ENCODE measurements at regions not wholly inside any gene's neighbourhood (a gene's known extent, or its start where the extent isn't known, plus 50 kb on each side); places are given as distances from the start of the nearest gene placed in this dataset.
"Not testable (repeated sequence)": the region's sequence is repeated elsewhere in the genome, so short reads cannot be mapped to it uniquely, and the experiment has no call there.

DNA sequence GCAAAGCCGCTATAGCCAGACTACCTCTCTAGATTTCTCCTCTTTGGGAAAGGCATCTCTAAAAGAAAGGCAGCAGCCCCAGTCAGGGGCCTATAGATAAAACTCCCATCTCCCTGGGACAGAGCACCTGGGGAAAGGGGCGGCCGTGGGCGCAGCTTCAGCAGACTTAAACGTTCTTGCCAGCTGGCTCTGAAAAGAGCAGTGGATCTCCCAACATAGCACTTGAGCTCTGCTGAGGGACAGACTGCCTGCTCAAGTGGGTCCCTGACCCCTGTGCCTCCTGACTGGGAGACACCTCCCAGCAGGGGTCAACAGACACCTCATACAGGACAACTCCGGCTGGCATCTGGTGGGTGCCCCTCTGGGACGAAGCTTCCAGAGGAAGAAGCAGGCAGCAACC is 276.5 kb downstream of the CD109 start:
- DNase-seq, result not testable (repeated sequence)

DNA sequence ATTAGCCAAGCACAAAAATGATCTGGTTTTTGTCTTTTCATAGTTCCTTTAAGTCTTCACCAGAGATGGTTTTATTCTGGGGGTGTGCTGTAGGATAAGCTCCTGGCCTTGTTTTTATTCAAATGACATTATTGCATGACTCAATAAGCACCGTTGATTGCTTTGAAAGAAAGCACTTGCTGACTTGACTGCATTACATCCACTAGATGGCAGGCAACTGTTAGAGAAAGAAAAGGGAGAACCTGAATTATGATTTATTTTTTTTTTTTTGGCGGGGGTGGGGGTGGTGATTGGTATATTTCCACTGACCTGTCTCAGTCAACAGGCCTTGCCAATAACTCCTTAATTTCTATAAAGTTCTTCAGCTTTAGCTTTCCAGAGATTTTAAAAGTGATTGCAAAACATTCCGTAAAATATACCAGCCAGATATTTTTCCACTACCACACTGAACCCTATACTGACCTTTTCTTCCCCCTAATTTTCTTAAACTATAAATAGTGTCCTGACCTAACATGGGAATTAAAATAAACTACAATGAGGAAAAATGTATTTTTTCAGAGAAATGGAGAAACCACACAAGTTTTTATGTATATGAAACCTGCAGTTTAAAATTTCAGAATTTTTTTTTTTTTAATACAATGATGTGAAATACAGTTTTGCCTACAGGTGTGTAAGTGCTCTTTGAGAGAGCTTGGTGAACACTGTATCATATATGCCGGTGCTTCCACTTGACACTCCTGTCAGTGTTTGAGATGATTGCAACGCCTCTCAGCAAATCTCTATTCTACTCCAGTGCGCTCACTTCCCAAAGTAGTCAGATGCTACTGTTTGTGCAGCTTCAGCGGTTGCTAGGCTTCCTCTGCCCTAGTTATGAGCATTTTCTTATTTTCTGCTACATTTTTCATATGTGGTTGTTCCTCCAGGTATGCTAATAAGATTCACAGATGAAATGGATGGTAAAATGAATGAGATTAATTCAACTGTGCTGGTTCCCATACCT is 274.3 kb downstream of the CD109 start:
- peak; percentile 1 for DNase-seq

DNA sequence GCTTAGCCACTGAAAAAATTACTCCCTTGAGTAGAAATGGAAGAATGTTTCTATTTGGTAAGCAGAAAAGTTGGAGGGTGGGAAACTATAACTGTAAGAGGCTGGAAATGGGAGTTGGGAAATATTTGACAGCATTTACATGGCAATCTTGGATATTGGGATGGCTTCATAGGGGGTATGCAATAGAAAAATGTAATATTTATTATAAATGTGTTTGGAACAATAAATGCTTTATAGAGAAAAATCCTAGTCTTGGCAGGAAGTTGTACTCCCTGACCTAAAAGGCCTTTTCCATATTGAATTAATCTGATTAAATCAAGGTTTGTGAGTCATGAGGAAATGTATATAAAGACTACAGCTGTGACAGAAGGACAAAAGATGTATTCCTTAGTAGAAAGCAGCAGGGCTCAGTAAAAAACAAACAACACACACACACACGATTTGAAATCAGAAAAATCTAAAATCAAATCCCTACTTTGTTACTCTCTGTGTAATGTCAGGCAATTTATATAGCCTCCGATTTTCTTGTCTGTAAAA is 272.3 kb downstream of the CD109 start:
- DNase-seq, result no peak

DNA sequence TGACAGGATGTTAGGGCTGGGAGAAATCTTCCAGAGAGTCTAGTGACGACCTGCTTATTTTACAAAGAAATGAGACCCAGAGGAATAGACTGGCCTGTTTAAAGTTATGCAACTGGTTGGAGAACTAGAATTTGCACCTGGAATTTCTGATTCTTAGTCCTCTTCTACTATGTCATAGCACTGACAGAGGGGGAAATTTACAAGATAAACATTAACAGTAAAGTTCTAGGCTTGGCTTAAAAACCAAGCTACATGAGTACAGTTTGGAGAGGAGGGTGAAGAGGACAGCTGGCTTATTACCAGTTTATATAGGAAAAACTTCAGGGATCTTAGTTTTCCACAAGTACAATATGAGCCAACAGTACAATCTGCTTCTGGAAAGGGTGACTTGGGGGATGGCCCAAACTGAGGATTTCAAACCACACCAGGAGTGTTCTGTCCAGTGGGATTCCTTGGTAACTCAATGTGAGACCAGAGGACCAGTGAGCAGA is 269.6 kb downstream of the CD109 start:
- DNase-seq, result no peak

DNA sequence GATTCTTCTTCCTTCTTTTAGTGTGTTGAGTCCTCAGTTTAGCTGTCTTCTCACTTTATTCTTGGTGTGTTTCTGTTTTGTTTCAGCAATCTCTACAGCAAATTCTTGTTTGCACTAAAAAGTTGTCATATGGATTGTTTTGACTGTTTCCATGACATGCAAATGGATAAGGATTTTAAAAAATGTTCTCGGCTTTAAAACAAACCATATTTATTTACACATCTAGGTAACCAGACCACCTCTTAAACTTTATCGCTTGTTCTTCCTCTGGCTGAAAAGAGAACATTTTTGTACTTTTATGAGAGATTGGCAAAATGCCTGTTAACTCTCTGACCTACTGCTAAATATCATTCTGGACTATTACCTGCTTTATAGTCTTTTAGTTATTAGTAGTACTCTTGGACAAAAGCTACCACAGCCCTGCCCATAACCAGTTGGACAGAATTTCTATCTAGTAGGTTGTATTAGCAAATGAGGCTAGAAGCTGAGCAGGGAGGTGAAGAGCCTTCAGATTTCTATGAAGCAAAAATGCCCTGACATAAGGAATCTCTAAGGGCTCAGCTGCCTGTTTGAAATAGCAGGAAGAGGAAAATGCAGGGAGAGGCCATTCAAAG is 268.3 kb downstream of the CD109 start:
- no peak for DNase-seq

DNA sequence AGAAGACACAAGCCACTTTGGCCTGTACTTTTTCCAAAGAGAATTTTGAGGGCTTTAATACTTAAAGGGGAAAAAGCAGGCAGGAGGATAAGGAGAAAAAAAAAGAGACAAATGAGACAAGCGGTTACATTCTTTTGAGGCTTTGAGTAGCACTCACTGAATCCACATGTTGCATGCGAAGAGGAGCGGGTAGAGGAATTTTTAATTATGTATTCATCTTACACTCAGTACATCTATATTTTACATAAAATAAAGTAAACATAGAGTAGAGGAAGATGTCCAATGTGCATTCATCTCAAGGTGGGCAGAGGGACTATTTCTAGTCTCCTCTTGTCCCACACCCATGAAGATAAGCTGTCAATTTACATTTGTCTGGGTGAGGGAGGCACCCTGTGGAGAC is 266.9 kb downstream of the CD109 start:
- DNase-seq, result no peak

DNA sequence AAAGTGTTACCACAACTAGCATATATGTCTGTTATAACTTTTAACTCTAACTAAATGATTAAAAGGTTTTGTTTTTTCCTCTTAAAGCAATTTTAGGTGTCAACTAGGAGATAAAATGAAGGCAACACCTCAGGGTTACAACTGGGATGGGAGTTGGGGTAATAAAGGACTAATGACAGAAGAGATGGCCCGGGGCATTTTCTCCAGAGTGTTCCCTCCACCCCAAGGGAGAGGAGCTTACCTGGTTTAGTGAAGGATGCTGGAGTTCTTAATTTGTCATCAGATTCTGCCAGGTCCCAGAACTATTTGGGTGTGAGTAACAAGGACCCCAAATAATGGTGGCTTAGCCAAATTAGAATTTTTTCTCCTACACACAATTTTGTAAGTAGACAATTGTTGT is 260.3 kb downstream of the CD109 start:
- DNase-seq, result no peak

DNA sequence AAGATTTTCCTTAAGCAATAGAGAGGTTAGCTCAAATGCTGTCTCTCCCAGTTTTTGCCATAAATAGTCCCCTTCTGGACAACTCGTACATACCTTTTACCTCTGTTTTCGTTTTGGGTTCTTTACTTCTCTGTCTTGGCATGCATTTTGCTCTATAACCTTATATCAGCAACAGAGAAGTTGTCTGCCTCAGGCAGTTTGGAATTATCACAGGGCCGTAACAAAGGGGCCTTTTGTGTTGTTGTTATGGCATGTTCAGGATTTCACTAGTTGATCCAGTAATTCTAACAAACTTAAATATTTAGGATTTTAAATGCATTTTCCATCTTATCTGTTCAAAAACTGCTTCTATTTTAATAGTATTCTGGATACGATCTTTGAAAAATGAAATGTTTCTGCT is 259.8 kb downstream of the CD109 start:
- no peak for DNase-seq

DNA sequence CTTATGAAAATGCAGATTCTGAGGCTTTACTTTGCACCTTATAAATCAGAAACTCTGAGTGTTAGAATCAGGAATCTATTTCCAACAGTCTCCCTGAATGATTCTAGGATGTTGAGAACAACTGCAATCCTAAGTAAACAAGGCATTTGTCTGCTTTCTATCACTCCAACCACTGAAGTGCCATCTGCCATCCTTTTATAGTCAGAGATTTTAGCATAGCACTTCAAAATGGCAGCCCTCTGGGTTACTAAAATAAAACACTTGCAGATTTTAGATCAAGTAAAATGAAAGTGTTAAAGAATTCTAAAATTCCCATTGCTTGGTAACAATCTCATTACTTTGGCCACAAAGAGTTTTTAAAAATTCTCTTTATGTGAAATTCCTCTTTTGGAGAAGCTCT is 258.9 kb downstream of the CD109 start:
- no peak for DNase-seq

DNA sequence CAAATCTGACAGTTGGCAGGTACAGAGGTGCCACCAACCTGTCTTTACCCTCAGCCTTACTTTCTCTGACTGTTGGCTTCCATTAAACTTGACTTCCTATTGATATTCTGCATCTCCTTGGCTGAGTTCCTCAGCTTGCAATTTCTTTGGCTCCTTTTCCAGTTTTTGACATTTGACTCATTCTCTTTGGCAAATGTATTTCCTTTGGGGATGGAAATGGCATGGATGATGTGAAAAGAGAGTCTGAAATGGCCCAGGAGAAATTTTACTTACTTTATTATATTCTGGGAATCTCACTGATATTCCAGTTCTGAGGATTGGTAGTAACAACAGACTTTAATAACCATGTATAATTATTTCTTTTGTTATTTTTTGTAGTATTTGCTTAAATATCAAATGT is 255.2 kb downstream of the CD109 start:
- DNase-seq, result no peak

DNA sequence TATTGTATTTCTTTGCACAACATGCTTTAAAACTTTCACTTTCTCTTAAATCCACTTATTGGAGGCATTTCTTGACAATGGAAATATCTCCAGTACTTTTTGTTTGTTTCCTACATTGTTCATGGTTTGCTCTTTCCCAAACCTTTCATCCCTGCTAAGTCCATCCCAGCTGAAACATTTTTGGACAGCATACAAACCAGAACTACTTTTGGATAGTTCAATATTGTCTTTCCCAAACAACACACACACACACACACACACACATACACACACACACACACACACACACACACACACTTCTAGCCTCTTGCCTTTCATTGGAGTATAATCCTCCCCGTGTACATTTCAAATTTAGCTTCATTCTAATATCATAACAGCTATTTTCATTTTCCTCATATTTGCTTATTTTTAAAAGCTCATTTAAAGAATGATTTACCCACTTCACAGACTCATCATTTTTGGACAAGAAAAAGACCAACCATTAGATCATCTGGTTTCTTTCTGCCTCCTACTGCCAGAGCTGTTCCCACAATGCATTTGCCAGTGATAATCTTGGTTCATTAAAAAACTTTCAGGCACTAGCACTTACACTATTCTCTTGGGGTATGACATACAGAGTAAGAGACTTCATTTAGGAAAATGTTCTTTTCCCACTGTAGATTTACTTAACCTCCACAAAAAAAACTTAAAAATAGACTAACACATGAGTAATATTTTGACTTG is 248.1 kb downstream of the CD109 start:
- DNase-seq, result no peak

DNA sequence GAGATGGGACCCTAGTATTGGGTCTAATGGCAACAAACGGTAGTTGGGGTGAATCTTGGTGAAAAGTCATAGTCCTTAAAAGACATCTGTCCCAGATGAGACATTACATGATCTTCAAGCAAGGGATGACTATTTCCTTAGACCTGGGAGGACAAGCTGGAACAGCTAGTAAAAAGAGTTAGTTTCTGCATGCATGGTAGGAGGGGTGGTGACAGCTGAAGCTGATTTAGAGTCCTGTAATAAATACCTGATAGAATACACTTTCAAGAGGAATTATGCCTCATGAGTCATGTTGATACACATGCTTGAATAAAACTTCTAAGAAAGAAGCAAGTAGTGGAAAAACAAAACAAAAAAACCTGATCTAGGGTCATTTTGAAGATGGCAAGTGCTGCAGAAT is 247.4 kb downstream of the CD109 start:
- no peak for DNase-seq

DNA sequence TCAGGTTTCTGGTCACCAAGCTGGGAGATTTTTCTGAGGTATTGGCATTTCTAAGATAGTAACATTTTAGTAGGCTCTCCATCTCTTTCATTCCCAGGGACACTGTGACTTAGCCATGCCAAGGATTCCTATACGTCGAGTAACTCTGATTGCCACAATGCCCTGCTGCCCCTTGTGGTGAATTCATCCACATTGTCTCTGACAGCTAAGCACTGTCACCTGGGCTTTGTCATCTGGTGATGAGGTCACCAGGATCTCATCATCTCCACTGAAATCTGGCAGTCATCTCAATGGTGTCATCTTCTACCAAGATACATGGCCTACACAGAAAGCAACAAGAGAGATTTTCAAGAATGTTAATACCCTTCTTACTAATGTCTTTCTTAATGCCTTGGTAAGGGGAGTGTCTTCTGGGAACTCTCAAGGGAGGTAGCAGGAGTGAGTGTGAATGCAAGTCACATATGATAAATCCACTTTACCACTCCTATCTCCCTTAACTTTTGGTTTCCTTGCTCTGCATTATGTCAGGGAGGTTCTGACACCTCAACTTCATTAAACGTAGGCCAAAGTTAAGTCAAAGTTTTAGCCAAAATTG is 246.7 kb downstream of the CD109 start:
- no peak for DNase-seq

DNA sequence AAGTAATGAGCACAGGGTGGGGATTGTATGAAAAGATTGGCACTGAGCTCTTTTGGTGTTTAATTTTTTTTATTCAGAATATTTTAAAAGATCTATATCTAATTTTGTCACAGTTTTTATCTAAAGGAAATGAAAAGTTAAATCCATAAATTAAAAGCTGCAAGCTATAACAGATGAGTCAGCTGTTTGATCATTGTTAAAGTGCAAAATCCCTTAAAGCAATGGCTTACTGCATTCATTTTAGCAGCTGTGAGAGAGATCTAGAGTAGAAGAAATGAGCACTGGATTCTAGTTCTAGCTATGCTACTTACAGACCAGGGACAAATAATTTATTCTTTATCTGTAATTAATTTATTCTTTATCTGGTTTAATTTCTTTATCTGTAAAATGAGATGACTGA is 245.9 kb downstream of the CD109 start:
- no peak for DNase-seq

DNA sequence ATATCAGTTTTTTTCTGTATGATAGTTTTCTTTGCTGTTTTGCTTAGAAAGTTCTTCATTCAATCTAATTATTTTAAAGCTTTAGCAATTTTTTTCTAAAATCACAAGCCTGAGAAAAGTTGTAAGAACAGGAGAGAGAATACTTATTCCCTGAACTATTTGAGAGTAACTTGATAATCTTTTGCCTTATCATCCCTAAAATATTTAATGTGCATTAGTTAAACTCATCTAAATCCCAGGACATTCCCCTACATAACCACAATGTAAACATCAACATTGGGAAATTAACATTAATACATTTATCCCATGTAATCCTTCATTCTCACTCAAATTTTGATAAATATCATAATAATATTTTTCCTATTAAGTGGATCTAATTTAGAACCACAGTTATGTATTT is 241.8 kb downstream of the CD109 start:
- no peak for DNase-seq

DNA sequence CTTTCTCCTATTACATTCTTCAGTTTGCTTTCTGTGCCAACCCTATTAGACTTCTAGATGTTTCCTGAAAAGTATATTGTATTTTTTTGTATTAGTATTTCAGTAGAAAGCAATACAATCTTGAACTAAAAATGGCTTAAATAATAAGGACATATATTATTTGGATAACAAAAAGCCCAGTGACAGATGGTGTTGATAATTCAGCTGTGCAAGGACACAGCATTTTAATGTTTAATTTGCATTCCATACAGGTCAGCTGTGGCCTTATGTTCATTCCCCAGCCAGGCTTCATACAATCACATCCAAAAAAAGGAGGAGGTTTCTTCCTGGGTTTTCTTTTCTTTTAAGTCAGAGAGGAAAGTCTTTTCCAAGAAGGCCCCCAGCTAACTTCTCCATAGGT is 236.9 kb downstream of the CD109 start:
- no peak for DNase-seq

DNA sequence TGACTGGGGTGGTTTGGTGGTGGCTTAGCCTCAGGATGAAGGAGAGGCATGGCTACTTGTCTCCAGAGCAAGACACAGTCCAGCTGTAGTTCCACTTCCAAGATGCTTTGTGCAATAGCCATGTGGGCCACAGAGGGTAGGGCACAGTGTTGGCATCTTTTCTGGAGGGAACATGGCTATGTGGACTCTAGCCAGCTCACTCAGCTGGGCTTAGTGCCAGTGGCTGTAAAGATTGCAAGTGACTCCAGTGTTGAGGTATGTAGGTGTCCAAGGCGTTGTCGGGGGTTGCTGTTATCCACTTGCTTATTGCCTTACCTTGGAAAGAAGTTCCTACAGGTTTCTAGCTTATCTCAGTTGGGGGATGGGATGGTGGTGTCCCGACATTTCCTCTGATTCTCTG is 233.4 kb downstream of the CD109 start:
- DNase-seq, result no peak

DNA sequence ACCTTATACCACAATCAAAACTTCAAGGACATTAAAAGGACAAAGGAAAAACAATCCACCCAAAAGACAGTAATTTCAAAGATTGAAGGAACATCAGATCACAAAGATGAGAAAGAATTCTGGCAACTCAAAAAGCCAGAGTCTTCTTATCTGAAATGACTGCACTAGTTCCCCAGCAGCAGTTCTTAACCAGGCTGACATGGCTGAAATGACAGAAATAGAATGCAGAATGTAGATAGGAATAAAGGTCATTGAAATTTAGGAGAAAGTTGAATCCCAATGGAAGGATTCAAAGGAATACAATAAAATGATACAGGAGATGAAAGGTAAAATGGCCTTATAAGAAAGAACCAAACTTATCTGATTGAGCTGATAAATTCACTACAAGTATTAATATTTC is 231.4 kb downstream of the CD109 start:
- no peak for DNase-seq

DNA sequence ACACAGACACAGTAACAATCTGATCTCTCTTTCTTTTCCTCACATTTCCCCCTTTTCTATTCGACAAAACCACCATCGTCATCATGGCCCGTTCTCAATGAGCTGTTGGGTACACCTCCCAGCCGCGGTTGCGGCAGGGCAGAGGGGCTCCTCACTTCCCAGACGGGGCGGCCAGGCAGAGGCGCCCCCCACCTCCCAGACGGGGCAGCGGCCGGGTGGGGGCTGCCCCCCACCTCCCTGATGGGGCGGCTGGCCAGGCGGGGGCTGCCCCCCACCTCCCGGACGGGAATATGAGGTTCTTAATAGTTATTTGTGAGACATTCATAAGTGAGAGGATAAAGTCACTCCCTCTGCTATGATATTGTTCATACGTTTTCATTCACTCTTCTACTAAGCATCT is 229.7 kb downstream of the CD109 start:
- DNase-seq, result not testable (repeated sequence)

DNA sequence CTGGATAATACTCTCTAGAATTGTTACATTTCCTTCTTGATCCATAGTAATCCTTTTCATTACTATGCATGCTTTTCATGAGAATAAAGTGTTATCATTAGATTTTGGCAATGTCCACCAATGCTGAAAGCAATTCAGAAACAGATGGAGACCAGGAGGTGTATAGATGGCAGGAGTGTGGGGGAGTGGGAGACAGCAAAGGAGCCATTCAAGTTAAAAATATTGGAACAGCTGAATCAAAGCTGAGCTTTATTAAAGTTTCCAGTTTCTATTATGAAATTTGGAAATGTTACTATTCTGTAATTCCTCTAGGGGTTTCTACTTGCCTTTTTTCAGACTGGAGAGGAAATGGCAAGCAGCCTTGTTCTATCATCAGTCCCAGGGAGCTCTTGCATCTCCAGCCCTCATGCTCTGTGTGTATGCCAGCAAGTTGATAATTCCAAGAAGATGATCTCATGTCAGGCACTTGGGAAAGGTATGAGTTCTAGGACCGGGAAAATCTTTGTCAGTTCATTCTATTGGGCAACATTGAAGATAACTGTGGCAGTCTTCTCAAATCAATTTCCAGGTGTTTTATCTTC is 228.0 kb downstream of the CD109 start:
- no peak for DNase-seq

DNA sequence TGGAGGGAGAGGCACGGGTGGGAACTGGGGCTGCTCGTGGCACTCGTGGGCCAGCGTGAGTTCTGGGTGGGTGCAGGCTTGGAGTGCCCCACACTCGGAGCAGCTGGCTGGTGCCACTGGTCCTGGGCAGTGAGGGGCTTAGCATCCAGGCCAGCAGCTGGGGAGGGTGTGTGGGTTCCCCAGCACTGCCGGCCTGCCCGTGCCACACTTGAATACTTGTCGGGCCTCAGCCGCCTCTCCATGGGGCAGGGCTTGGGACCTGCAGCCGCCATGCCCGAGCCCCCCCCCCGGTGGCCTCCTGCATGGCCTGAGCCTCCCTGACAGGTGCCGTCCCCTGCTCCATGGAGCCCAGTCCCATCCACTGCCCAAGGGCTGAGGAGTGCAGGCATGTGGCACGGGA is 207.2 kb downstream of the CD109 start:
- DNase-seq, result no peak

DNA sequence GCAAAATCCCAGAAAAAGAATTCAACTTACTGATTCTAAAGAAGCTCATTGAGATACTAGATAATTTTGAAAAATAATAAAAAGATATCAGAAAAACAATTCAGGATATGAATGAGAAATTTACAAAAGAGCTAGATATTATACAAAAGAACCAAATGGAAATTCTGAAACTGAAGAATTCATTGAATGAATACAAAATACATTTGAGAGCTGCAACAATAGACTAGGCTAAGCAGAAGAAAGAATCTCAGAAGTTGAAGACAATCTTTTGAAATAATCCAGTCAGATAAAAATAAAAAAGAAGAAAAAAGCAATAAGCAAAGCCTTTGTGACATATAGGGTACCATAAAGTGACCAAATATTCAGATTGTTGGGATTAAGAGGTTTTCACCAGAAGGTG is 206.0 kb downstream of the CD109 start:
- DNase-seq, result no peak

DNA sequence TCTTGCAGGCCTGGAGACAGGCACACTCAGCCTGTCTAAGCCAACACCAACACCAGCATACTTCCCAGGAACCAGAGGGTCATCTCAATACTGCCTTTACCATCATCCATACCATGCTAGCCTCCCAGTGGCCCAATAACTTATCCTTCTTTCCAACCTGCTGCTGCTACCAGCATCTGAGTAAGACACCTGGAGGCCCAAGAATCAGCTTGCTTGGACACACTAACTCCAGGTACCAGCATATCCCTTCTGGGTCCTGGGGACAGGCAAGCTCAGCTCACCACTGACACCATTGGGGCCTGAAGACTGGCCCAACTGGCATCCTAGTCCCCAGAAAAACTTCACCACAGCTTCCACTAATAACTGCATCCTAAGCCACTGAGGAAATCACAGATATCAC is 205.3 kb downstream of the CD109 start:
- no peak for DNase-seq
